H9 (cell line): ENCODE measurements at regions not wholly inside any gene's neighbourhood (a gene's known extent, or its start where the extent isn't known, plus 50 kb on each side); places are given as distances from the start of the nearest gene placed in this dataset.

Experiments used
- DNase-seq: peaks from one replicate; pipeline ENCODE4 v3.0.0-alpha.2; 2017
- H2AFZ ChIP-seq: one replicate; pipeline ENCODE4 v1.6.1; 2013; ENCODE audit warnings: mild to moderate bottlenecking, low read length, control low read depth, moderate library complexity
- H2AK5ac ChIP-seq: 2 replicates; pipeline ENCODE4 v1.6.1; 2013; ENCODE audit warnings: low read length, control low read depth, mixed read lengths; ENCODE audit not compliant: insufficient read length
- H2BK120ac ChIP-seq: one replicate; pipeline ENCODE4 v1.6.1; 2013; ENCODE audit warnings: low read depth, mild to moderate bottlenecking, low read length, control low read depth, inconsistent platforms; ENCODE audit not compliant: poor library complexity, severe bottlenecking
- H2BK12ac ChIP-seq: 2 replicates; pipeline ENCODE4 v1.6.1; 2013; ENCODE audit warnings: low read length, control low read depth, mixed read lengths, low read depth; ENCODE audit not compliant: insufficient read length
- H2BK15ac ChIP-seq: 2 replicates; pipeline ENCODE4 v1.6.1; 2013; ENCODE audit warnings: low read depth, low read length, control low read depth
- H2BK20ac ChIP-seq: one replicate; pipeline ENCODE4 v1.6.1; 2013; ENCODE audit warnings: low read depth, mild to moderate bottlenecking, low read length, control low read depth, inconsistent platforms; ENCODE audit not compliant: poor library complexity, severe bottlenecking
- H2BK5ac ChIP-seq: 2 replicates; pipeline ENCODE4 v1.6.1; 2013; ENCODE audit warnings: low read length, control low read depth, mixed read lengths; ENCODE audit not compliant: insufficient read length
- H3K14ac ChIP-seq: 2 replicates; pipeline ENCODE4 v1.6.1; 2013; ENCODE audit warnings: low read length, control low read depth; ENCODE audit not compliant: insufficient read depth
- H3K18ac ChIP-seq: 2 replicates; pipeline ENCODE4 v1.6.1; 2013; ENCODE audit warnings: low read depth, mild to moderate bottlenecking, mixed read lengths, low read length, control low read depth; ENCODE audit not compliant: insufficient read length
- H3K23ac ChIP-seq: 2 replicates; pipeline ENCODE4 v1.6.1; 2013; ENCODE audit warnings: low read length, control low read depth, mixed read lengths, low read depth; ENCODE audit not compliant: insufficient read length
- H3K23me2 ChIP-seq: 2 replicates; pipeline ENCODE4 v1.6.1; 2013; ENCODE audit warnings: low read depth, mild to moderate bottlenecking, mixed read lengths, low read length, control low read depth; ENCODE audit not compliant: insufficient read length, poor library complexity, severe bottlenecking
- H3K27ac ChIP-seq: 2 replicates; pipeline ENCODE4 v1.5.1; 2013; ENCODE audit warnings: low read length, control low read depth, mixed read lengths, low read depth; ENCODE audit not compliant: insufficient read length
- H3K27me3 ChIP-seq: 2 replicates; pipeline ENCODE4 v1.6.1; 2013; ENCODE audit warnings: low read length, control low read depth, inconsistent platforms; ENCODE audit not compliant: insufficient read depth
- H3K4ac ChIP-seq: 2 replicates; pipeline ENCODE4 v1.6.1; 2013; ENCODE audit warnings: low read depth, mild to moderate bottlenecking, control low read depth, inconsistent platforms, low read length, moderate library complexity
- H3K4me1 ChIP-seq: 2 replicates; pipeline ENCODE4 v1.6.1; 2013; ENCODE audit warnings: low read length, control low read depth, inconsistent platforms; ENCODE audit not compliant: insufficient read depth
- H3K4me2 ChIP-seq: 2 replicates; pipeline ENCODE4 v1.6.1; 2013; ENCODE audit warnings: low read length, control low read depth, mixed read lengths; ENCODE audit not compliant: insufficient read length, insufficient read depth
- H3K56ac ChIP-seq: 2 replicates; pipeline ENCODE4 v1.6.1; 2013; ENCODE audit warnings: low read depth, mild to moderate bottlenecking, mixed read lengths, low read length, control low read depth; ENCODE audit not compliant: insufficient read length
- H3K79me1 ChIP-seq: 2 replicates; pipeline ENCODE4 v1.6.1; 2013; ENCODE audit warnings: low read depth, mild to moderate bottlenecking, moderate library complexity, low read length, control low read depth, inconsistent platforms; ENCODE audit not compliant: insufficient read depth, poor library complexity, severe bottlenecking
- H3K79me2 ChIP-seq: 2 replicates; pipeline ENCODE4 v1.6.1; 2013; ENCODE audit warnings: low read length, control low read depth, inconsistent platforms; ENCODE audit not compliant: insufficient read depth
- H3K9ac ChIP-seq: 2 replicates; pipeline ENCODE4 v1.6.1; 2013; ENCODE audit warnings: low read length, control low read depth, mixed read lengths; ENCODE audit not compliant: insufficient read length; ENCODE audit errors: extremely low read depth
- H3K9me3 ChIP-seq: one replicate; pipeline ENCODE4 v1.6.1; 2013; ENCODE audit warnings: low read depth, low read length, inconsistent platforms; ENCODE audit not compliant: control insufficient read depth
- H3T11ph ChIP-seq: one replicate; pipeline ENCODE4 v1.6.1; 2013; ENCODE audit warnings: mild to moderate bottlenecking, low read length, control low read depth, inconsistent platforms
- H4K20me1 ChIP-seq: one replicate; pipeline ENCODE4 v1.6.1; 2013; ENCODE audit not compliant: control insufficient read depth, insufficient read length, insufficient read depth
- H4K5ac ChIP-seq: 2 replicates; pipeline ENCODE4 v1.6.1; 2013; ENCODE audit warnings: low read depth, mild to moderate bottlenecking, mixed read lengths, low read length, control low read depth; ENCODE audit not compliant: insufficient read length
- H4K8ac ChIP-seq: replicated peaks from 2 replicates; pipeline ENCODE4 v1.6.1; 2013; ENCODE audit warnings: low read length, control low read depth, mixed read lengths, low read depth; ENCODE audit not compliant: insufficient read length
- H4K91ac ChIP-seq: 2 replicates; pipeline ENCODE4 v1.6.1; 2013; ENCODE audit warnings: low read depth, mild to moderate bottlenecking, moderate library complexity, mixed read lengths, low read length, control low read depth; ENCODE audit not compliant: insufficient read length
- H3K27ac Mint-ChIP-seq, 3 experiments: 2 replicates in 2 of 3; 3 replicates in 1 of 3; pipeline ENCODE4 v1.8.0; 2020 to 2021; ENCODE audit warnings: mixed read lengths in 3 of 3, mild to moderate bottlenecking in 1 of 3, moderate library complexity in 1 of 3
- H3K27me3 Mint-ChIP-seq: 2 replicates; pipeline ENCODE4 v1.8.0; 2021; ENCODE audit warnings: low read depth, mild to moderate bottlenecking, moderate library complexity, mixed read lengths
- H3K36me3 Mint-ChIP-seq, 3 experiments: 2 replicates in 2 of 3; 3 replicates in 1 of 3; pipeline ENCODE4 v1.8.0; 2020 to 2021; ENCODE audit warnings: low read depth in 3 of 3, mixed read lengths in 3 of 3; ENCODE audit not compliant: insufficient read depth in 1 of 3
- H3K4me1 Mint-ChIP-seq, 2 experiments: 2 replicates each; pipeline ENCODE4 v1.8.0; 2020; ENCODE audit warnings: mixed read lengths in 2 of 2
- H3K4me3 Mint-ChIP-seq, 2 experiments: 2 replicates in 1 of 2; 3 replicates in 1 of 2; pipeline ENCODE4 v1.8.0; 2020 to 2021; ENCODE audit warnings: mild to moderate bottlenecking in 2 of 2, mixed read lengths in 2 of 2, moderate library complexity in 1 of 2
- H3K9me3 Mint-ChIP-seq, 2 experiments: 2 replicates in 1 of 2; 3 replicates in 1 of 2; pipeline ENCODE4 v1.8.0; 2020; ENCODE audit warnings: mild to moderate bottlenecking in 2 of 2, mixed read lengths in 2 of 2, moderate library complexity in 1 of 2
- CTCF ChIP-seq: fragments of 200-600 bp; sonication (generic); conservative IDR thresholded peaks from 3 replicates; pipeline ENCODE4 v1.8.0; 2021; ENCODE audit warnings: antibody characterized with exemption, mild to moderate bottlenecking
- WGBS: extraction: QIAGEN DNeasy Blood & Tissue Kit; methylation state at CpG from one replicate; pipeline ENCODE4 v1.1.7; 2013; ENCODE audit warnings: missing lambda C conversion rate, low lambda C conversion rate, mixed read lengths; ENCODE audit not compliant: insufficient read length; ENCODE audit errors: extremely low coverage; 5-methylcytosine and 5-hydroxymethylcytosine counted together

GRCh38 chr20:19868441-19868840, 110.4 kb downstream of the RIN2 start:
- H4K5ac ChIP-seq = no peak overlapping the region
- Mint-ChIP-seq H3K4me1 (peaks cover 0 to 2% of the 10 kb centered on the region in 2 experiments; a peak in 1 of 4 replicates), H3K4me3 (no peak overlapping the region), H3K9me3 (peaks cover 6 to 8% of the 10 kb centered on the region in 2 experiments; a peak in 4 of 5 replicates), H3K27ac (peak overlapping the region in 1 of 3 experiments; percentile 16; a peak in 1 of 7 replicates), H3K27me3 (peaks cover 2% of the 10 kb centered on the region; the same call in 1 of the 2 replicates), H3K36me3 (peaks cover 0 to 7% (median 5%) of the 10 kb centered on the region in 3 experiments; a peak in 4 of 7 replicates)
- no peak for TF ChIP-seq CTCF
- H3K9ac ChIP-seq = no peak overlapping the region
- no peak overlapping the region for H3K56ac ChIP-seq
- no peaks in the 10 kb centered on the region for H3K79me1 ChIP-seq
- H3K4me2 ChIP-seq = no peak overlapping the region
- no peak overlapping the region for H2BK120ac ChIP-seq
- H3K4me1 ChIP-seq = no peaks in the 10 kb centered on the region
- H3K18ac ChIP-seq = no peak overlapping the region
- H3K9me3 ChIP-seq = no peaks in the 10 kb centered on the region
- no peaks in the 10 kb centered on the region for H3K79me2 ChIP-seq
- H3K23ac ChIP-seq = no peak overlapping the region
- H2BK20ac ChIP-seq = no peak overlapping the region
- H3K4ac ChIP-seq = no peak overlapping the region
- H3K23me2 ChIP-seq = no peaks in the 10 kb centered on the region
- no peak overlapping the region for H3K14ac ChIP-seq
- no peak overlapping the region for H2AK5ac ChIP-seq
- no peak overlapping the region for H2AFZ ChIP-seq
- no peak overlapping the region for H3T11ph ChIP-seq
- no peak for DNase-seq
- H4K8ac ChIP-seq = no peak overlapping the region
- H2BK5ac ChIP-seq = no peak overlapping the region
- H2BK15ac ChIP-seq = no peak overlapping the region
- H3K27ac ChIP-seq = no peak overlapping the region
- no peak overlapping the region for H2BK12ac ChIP-seq
- no peak overlapping the region for H4K91ac ChIP-seq
- no peaks in the 10 kb centered on the region for H4K20me1 ChIP-seq
- no CpG with 5 or more reads among the region's 6 CpGs for WGBS
- no peaks in the 10 kb centered on the region for H3K27me3 ChIP-seq
